GM19397 (cell line): ENCODE measurements at regions not wholly inside any gene's neighbourhood (a gene's known extent, or its start where the extent isn't known, plus 50 kb on each side); places are given as distances from the start of the nearest gene placed in this dataset.
"Not testable (repeated sequence)": the region's sequence is repeated elsewhere in the genome, so short reads cannot be mapped to it uniquely, and the experiment has no call there.

Experiments used
- ATAC-seq: cut with Tn5 transposase; IDR thresholded peaks from one replicate; pipeline ENCODE4 v1.9.1; 2021; ENCODE audit warnings: mild to moderate bottlenecking, moderate library complexity; ENCODE audit not compliant: unreplicated experiment

GRCh38 chr19:29060813-29061364 is 152.1 kb downstream of the UQCRFS1 start:
- ATAC-seq = no peak

DNA sequence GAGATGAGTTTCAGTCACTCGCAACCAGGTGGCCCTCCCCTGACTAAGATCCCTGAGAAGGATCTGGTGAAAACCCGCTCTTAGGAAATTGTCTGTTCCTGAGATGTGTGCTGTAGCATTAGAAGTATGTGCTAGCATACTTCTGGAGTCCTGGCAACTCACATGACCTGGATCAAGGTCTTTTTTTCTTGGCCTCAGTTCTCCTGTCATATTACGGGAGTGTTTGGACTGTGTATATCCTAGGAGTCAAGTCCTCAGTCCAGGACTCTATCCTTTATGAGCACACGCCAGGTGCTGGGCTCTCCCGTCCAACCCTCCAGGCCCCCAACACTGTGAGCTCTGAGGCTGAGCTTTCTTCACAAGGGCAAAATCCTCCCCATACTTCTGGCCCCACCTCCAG is 156.4 kb downstream of the UQCRFS1 start:
- no peak for ATAC-seq

- ATAC-seq = no peak
Observed at GRCh38 chr19:29054886-29055675, 157.9 kb downstream of the UQCRFS1 start.

DNA sequence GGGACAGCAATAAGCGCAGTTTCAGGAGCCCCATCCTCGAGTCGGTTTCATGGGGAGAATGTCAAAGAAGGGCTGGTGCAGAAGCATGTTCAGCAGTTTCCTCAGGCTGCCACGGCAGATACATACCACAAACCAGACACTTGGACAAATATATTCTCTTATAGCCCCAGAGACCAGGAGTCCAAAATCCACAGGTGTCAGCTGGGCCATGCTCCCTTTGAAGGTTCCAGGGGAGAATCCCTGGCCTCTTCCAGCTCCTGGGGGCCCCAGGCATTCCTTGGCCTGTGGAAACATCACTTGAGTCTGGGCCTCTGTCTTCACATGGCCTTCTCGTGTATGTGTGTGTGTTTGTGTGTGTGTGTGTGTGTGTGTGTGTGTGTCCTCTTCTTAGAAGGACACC is 164.1 kb downstream of the UQCRFS1 start:
- no peak for ATAC-seq

GRCh38 chr19:29045679-29046254 is 167.2 kb downstream of the UQCRFS1 start:
- no peak for ATAC-seq

DNA sequence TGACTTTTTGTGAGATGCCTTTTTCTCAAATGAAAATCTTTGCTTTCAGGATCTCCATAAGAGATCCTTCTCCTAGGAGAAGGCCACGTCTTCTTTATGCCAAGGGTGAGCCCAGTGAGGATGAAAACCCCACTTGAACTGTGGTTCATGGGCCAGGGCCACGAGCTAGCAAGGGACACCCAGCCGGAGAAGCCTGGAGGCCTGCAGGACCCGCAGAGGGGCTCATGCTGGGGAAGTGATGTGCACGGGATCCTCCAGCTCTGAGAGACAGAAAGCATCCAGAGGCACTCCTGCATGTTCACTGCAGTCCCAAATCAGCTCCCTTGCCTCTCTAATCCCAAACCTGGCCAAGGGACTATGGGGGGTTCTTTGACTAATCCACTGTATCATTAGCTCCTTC is 168.9 kb downstream of the UQCRFS1 start:
- no peak for ATAC-seq

GRCh38 chr19:29042450-29042849 is 170.5 kb downstream of the UQCRFS1 start:
- no peak for ATAC-seq

DNA sequence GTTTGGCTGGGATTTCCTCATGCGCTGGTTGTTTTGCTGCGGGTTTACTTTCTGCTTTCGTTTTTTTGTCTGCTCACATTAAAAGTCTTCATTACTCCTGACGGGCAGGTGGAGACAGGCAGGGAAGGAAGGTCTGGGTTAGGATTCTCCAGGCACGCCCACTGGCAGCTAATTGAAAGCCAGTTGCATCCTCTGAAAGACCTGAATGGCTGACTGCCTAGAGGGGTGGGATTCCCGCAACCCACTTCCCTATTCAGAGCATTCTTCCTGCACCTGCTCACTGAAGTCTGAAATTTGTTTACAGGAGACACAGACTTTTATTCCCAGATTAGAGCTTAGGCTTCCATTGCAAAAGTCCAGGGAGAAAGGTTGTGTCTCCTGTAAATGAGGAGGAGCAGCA is 172.0 kb downstream of the UQCRFS1 start:
- no peak for ATAC-seq

DNA sequence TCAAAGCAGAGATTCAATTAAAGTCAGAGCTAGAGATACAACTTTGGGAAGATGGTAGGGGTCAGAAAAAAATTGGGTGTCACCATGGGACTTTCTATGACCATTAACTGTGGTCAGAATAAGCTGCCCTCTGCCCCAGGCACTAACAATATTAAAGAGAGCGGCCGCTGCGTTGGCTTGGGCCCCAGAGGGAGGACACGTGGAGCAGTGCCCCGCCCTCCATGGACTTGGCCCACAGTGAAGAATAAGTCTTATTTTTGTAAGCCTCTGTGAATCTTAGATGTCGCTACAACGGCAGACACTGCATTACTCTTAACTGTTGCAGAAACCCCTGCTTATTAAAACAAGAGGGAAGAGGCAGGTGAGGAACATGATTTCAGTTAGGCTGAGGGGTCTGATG is 172.7 kb downstream of the UQCRFS1 start:
- no peak for ATAC-seq

GRCh38 chr19:29039036-29039435 is 173.9 kb downstream of the UQCRFS1 start:
- not testable (repeated sequence) for ATAC-seq

DNA sequence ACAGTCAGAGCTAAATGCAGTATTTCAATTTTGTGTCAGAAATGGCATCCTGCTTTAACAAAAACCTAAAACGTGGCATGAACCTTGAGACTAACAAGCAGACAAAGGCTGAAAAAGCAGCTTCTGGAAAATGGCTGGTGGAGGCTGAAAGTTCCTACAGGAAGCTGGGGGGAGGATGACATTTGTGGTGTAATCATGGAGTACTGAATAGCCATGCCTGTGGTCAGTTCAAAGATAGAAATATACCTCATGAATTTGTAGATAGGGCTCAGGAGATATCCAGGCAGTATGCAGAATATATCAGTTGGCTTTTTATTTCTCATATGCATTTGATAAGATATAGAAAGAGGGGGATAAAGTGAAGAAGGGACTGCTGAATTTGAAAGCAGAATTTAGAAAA is 181.7 kb downstream of the UQCRFS1 start:
- ATAC-seq = no peak

DNA sequence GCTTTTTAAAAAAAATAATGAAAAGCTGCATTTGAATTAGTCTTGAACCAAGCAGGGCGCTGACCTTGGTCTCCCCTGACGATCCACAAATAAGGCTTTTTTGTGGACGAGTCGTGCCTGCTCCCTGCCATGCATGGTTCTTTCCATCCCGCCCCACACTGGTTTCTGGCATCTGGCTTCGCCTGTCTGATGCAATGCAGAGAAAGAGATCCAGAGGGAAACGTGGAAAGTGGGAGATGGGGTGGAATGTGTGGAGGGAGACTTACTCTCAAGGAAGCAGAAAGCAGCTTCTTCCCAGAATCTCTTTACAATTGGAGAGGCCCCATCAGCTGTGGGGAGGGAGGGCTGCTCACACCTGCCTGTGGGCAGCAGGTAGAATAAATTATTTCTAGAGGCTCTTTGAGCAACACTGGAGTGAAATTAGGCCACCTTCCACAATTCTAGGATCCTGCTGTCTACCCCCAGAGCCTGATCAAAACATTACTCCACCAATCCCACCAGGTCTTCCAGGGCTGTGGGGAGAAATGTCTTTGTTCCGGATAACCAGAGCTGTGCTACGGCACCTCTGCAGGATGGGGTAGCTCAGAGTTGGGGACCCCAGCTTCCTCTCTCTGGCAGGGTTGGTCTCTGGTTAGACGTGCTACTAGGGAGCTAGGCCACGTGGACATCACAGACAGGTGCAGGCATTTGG is 183.5 kb downstream of the UQCRFS1 start:
- ATAC-seq = no peak

DNA sequence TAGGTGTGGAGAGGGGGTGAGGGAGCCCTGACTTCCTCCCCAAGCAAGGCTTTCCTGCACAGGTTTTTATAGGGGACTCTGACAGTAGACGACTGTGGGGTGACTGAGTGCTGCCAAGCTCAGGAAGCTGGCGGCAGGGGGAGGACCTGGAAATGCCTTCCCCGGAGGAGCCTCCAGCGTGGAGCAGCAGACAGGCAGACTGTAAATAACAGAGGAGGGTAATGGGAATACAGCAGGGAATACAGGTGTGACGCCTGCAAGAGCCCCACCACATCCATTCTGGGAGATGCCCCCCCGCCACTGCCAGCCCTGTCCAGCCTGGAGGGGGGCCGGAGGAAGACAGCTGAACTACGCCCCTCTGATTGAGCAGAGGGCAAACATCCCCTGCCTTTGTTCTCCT is 190.4 kb downstream of the UQCRFS1 start:
- ATAC-seq = no peak

DNA sequence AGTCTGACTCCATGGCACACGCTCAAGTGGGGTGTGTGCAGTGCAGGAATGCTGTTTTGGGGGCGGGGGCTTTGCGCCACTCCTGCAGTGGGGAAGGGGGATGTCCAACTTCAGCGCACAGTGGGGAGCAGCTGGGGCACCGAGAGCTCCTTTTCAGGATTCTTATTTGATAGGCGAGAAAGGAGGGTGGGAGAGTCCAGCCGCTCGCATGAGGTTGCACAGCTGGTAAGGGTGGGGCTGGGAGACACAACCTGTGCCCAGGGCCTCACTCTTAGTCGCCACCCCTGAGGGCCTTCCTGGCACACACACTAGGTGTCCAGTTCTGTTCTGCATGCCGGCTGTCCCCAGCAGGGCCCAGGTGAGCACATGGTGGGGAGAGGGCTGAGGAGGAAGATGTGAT is 190.8 kb downstream of the UQCRFS1 start:
- no peak for ATAC-seq

- no peak for ATAC-seq
Observed at GRCh38 chr19:29021232-29021916, 191.6 kb downstream of the UQCRFS1 start.

DNA sequence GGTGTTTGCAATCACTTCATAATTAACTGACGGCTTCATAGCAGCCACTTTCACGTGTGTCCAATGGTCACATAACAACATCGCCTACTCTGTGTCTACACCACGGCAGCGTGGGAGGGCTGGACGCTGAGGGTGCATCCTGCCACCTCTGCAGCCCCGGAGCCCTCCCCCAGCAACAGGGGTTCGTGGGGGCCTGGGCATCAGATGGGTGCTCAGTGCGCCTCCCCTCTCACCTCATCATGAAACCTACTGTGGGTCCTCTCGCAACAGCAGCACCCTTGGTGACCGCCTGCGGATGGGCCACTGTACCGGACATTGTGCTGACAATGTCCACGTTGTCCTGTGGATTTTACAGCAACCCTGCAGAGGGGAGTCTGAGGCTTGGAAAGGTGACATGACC is 193.5 kb downstream of the UQCRFS1 start:
- no peak for ATAC-seq

DNA sequence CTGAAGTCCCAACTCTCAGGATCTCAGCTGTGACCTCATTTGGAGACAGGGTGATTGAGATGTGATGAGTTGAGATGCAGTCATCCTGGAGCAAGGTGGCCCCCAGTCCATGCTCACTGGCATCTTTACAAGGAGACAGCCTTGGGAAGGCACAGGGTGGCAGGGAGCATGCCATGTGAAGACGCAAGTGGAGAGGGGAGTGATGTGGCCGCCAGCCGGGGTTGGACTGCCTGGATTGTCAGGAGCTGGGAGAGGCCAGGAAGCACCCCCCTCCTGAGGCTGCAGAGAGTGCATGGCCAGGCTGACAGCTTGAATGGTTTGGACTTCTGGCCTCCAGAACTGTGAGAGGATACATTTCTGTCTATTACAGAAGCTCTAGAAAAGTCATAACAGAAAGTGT is 194.4 kb downstream of the UQCRFS1 start:
- no peak for ATAC-seq

- no peak for ATAC-seq
Observed at GRCh38 chr19:29017788-29018187, 195.2 kb downstream of the UQCRFS1 start.

DNA sequence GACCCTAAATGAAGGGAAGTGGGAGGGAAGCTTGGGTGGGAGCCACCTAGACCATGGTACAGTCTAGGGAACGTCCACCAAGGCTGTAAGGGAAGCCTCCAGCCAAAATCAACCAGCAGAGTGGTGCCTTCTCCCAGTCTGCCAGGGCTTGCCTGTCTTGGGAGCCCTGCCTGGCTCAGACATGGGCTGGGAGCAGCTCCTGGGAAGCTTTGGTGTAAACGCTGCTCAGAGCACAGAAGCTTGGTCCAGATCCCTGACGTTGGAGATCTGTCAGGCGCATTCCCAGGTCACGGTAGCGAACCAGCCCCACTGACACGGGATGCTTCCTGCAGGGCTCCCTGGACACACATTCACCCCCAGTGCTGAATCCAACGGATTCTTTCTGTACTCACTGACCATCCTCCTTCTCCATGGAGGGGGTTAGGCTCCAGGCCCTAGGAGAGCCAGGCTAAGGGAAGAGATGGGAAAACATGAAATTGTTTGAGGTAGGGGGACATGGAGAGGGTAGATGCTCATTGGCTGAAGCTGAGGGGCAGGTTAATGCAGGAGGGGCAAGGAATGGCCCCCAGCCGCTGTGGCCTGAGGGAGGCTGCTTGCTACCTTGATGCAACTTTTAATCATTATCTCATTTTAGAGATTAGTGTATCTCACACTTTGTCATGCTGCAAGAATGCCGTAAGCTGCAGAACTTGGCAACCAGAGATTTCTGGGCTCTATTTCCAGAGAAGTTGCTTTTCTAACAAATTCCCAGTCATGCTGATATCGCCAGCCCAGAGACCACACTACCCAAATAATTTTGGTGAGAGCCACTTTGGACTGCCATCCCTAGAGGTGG is 195.8 kb downstream of the UQCRFS1 start:
- no peak for ATAC-seq

DNA sequence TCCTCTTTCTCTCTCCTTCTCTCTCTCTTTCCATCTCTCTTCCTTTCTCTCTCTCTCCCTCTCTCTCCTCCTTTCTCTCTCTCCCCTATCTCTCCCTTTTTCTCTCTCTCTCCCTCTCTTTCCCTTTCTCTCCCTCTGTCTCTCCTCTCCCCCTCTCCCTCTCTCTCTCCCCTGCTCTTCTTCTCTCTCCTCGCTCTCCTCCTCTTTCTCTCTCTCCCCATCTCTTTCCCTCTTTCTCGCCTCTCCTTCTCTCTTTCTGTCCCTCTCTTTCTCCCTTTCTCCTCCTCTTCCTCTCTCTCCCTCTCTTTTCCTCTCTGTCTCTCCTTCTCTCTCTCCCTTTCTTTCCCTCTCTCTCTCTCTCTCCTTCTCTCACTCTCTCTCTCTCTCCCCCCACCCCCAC is 196.6 kb downstream of the UQCRFS1 start:
- no peak for ATAC-seq
